CD4-positive, alpha-beta T cell treated with Interleukin-6 at 100 ng/mL for 8 hours (primary cell): ENCODE measurements at regions not wholly inside any gene's neighbourhood (a gene's known extent, or its start where the extent isn't known, plus 50 kb on each side); places are given as distances from the start of the nearest gene placed in this dataset.

Experiments
- DNase-seq: peaks from one replicate; pipeline ENCODE4 v3.0.0-alpha.2; 2020; ENCODE audit warnings: mixed read lengths, low spot score

DNA sequence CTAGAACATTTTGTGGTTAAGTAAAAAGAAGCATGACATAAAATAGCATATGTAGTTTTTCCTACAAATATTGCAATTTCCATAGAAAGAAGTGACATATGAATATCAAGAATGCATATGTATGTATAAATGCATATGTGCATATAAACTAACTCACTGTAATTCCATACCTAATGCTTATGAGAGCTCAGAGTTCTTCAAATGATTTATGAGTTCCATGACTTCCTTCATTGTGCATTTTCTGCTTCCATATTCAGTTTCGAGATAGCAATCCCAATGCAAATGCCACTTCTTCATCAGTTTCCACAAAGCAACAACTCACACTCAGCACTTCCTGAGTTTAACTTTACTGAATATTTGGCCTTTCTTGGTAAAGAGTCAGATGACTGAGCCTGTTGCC lies 1744.3 kb upstream of the MIR17HG start:
- no peak for DNase-seq

DNA sequence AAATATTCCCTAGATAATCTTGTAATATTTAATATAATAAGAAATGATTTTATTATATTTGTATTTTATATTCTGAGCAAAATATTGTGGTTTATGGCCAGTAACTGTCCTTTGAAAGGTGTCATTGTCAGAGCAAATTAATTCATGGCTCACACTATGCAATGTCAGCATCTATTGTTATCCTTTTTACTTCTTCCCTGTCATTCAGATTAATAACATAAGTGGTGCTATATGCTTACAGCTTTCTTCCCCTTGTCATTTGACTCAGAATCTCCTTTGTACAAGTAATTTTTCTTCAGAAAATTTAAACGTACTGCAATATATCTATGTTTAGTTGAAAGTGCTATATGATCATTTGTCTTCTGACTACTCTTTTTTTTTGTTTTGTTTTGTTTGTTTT lies 1738.2 kb upstream of the MIR17HG start:
- DNase-seq: no peak

GRCh38 chr13:89610331-89610730 lies 1737.2 kb upstream of the MIR17HG start:
- DNase-seq: no peak

GRCh38 chr13:89610881-89611280 lies 1736.6 kb upstream of the MIR17HG start:
- no peak for DNase-seq

- no peak for DNase-seq
Observed at GRCh38 chr13:89627996-89628395, 1719.5 kb upstream of the MIR17HG start.

GRCh38 chr13:89628567-89628966 lies 1718.9 kb upstream of the MIR17HG start:
- DNase-seq: no peak

DNA sequence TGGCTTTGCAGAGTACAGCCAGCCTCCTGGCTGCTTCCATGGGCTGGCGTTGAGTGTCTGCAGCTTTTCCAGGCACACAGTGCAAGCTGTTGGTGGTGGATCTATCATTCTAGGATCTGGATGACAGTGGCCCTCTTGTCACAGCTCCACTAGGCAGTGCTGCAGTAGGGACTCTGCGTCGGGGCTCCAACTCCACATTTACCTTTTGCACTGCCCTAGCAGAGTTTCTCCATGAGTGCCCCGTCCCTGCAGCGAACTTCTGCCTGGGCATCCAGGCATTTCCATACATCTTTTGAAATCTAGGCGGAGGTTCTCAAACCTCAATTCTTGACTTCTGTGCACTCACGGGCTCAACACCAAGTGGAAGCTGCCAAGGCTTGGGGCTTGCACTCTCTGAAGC lies 1697.3 kb upstream of the MIR17HG start:
- DNase-seq: no peak

- no peak for DNase-seq
Observed at GRCh38 chr13:89660752-89661151, 1686.7 kb upstream of the MIR17HG start.

DNA sequence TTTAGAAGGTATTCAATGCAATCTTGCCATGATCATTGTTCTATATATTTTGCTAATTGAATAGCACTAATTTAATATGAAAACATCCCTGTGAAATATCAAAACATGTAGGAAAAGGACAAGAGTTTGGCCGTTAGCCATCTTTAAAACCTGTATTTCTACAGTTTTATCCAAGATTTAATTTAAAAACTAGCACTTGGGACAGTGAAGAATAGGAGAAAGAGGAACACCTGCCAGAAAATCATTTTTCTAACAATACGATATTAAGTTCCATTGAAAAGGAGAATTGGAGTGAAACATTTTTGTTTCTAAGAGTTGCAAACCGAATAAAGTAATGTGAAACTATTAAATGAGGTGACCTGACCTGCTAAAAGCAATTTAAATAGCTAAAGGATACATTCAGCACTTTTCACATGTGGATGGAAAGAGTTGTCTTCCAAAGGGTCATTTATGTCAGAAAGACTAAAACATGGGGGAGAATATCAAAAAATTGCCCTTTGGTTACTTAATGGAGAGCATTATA lies 1673.6 kb upstream of the MIR17HG start:
- DNase-seq: no peak

- no peak for DNase-seq
Observed at GRCh38 chr13:89678466-89679121, 1668.9 kb upstream of the MIR17HG start.

DNA sequence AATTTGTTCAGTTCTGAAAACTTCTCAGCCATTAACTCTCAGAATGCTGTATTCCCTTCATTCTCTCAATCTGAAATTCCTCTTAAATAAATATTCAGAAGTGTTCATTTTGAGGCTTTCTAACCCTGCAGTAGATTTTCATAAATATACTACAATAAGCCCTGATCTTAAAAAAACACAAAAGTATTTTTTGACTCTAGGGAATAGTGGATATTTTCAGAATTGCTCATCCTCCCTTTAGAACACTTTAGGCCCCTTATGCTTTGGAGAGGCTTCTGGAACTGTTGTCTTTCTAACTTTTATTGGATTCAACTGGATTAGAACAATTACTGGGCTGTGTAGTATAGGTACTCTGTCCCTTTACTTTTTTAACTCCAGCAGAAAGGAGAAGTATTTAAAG lies 1662.6 kb upstream of the MIR17HG start:
- DNase-seq: no peak

GRCh38 chr13:89686171-89686570 lies 1661.3 kb upstream of the MIR17HG start:
- DNase-seq: no peak

DNA sequence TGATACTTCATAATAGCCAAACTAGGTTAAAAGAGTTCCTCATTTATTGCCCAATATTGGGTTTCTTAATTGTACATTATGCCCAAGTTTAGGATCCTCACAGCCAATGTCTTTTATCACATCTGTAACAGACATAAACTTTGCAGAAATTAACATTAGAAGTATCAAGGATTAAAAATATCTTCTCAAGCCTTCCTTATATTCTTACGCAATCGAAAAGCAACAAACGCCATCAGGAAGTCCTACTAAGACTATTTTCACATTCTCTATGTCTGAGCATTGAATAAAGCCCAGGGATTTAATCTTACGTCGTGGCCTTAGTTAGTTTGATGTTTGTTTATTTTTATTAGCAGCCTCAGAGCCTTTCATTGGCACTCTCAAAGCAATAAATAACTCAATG lies 1660.4 kb upstream of the MIR17HG start:
- no peak for DNase-seq

DNA sequence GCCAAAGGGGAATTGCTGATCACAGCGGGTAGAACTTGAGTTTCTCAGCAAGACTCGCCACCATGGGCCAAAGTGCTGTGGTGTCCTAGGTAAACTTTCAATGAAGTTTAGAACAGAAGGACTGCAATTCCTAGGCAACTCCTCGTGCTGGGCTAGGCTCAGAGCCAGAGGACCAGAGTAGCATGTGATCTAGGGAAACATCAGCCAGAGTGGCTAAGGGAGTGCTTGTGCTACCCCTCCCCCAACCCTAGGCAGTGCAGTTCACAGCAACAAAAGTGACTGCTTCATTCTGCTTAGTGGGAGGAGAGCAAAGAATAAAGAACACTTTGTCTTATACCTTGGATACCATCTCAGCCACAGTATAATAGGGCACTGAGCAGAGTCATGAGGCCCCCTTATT lies 1658.6 kb upstream of the MIR17HG start:
- no peak for DNase-seq

GRCh38 chr13:89694451-89694850 lies 1653.0 kb upstream of the MIR17HG start:
- DNase-seq: no peak

GRCh38 chr13:89695343-89696257 lies 1651.9 kb upstream of the MIR17HG start:
- no peak for DNase-seq

DNA sequence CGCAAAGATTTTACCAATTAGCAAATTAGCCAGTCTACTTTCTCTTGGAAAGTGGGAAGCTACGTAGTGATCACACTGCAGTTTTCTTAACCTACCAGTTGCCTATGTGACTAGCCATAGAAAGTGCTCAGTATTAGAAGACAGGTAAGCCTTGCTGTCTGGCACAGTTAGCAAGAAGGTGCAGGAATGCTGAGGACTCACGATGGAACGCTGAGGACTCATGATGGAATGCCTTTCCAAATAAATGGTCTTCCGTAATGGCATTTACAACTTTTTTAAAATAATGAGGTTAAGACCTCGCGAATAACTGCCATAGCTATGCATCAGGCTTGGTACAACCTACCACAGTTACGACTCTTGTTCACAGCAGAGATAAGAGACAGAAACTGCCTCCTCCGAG lies 1645.6 kb upstream of the MIR17HG start:
- no peak for DNase-seq

GRCh38 chr13:89704040-89704439 lies 1643.4 kb upstream of the MIR17HG start:
- no peak for DNase-seq

DNA sequence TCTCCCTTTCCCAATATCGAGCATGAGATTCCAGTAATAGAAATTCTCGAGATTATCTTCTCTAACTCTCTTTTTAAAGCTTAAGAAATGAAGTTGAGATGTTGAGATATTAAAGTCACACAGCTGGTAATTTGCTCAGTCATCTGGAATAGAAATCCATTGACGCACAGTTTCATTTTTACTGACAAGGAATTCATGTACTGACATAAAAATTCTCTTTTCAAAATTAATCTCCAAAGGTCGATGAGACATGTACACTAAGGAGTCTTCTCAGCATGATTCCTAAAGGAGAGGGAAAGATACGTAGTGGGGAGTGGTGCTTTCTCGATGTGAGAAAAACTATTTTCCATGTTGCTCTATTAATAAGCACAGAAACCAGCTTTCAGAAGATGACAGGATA lies 1639.5 kb upstream of the MIR17HG start:
- DNase-seq: no peak

- no peak for DNase-seq
Observed at GRCh38 chr13:89721216-89721615, 1626.3 kb upstream of the MIR17HG start.

DNA sequence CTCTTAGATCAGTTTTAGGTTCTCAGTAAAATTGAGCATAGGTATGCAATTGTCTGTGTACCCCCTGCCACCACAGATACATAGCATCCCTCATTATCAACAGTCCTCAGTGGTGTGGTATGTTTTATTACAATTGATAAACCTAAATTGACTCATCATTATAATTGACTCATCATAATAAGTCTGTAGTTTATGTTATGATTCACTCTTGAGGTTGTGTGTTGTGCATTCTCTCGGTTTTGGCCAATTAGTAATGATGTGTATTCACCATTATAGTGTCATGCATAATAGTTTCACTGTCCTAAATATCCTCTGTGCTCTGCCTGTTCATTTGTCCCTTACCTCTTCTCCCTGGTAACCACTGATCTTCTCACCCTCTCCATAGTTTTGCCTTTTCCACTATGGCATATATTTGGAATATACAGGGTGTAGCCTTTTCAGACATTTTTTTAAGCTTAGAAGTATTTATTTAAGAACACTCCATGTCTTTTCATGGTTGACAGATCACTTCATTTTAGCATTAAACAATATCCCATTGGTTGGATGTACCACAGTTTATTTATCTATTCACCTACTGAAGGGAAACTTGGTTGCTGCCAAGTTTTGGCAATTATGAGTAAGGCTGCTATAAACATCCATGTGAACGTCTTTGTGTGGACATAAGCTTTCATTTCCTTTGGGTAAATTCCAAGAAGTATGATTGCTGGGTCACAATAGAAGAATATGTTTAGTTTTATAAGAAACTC lies 1620.6 kb upstream of the MIR17HG start:
- no peak for DNase-seq

GRCh38 chr13:89733829-89734228 lies 1613.7 kb upstream of the MIR17HG start:
- no peak for DNase-seq

DNA sequence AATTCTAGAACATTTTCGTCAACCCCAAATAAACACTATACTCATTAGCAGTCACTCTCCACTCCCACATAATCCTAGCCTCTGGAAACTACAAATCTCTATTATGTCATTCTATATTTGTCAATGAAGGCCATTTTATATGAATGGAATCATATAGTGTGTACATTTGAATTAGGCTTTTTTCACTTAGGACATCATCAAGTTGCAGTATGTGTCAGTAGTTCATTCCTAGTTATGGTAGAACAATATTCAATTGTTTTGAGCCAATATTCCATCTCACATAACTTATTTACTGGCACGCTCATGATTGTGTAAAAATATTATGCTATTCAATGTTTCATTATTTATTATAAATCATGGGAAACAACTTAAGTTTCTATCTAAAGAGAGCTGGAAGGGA lies 1610.4 kb upstream of the MIR17HG start:
- no peak for DNase-seq
